IPS-18c (cell line): ENCODE measurements at regions not wholly inside any gene's neighbourhood (a gene's known extent, or its start where the extent isn't known, plus 50 kb on each side); places are given as distances from the start of the nearest gene placed in this dataset.
A peak's percentile ranks its signal among the peaks of the same experiment; 100 is the strongest.
"Not testable (repeated sequence)": the region's sequence is repeated elsewhere in the genome, so short reads cannot be mapped to it uniquely, and the experiment has no call there.

Experiments
- H3K4me3 ChIP-seq: 2 replicates; pipeline ENCODE4 v1.7.0; 2013; ENCODE audit warnings: low read depth, mild to moderate bottlenecking, low read length, moderate library complexity; ENCODE audit not compliant: insufficient read depth
- H3K9me3 ChIP-seq: one replicate; pipeline ENCODE4 v1.6.1; 2013; ENCODE audit warnings: mild to moderate bottlenecking, low read length, moderate library complexity; ENCODE audit not compliant: control insufficient read depth, insufficient read depth

GRCh38 chr14:82642425-82642824, 1108.8 kb upstream of the SEL1L start:
- peak overlapping the region; percentile 47; the same call in 1 of the 2 replicates for H3K4me3 ChIP-seq
- H3K9me3 ChIP-seq = no peaks in the 10 kb centered on the region

GRCh38 chr14:82647088-82647810, 1113.6 kb upstream of the SEL1L start:
- H3K4me3 ChIP-seq = no peak overlapping the region
- no peaks in the 10 kb centered on the region for H3K9me3 ChIP-seq

- Histone ChIP-seq H3K9me3 (no peaks in the 10 kb centered on the region), H3K4me3 (no peak overlapping the region)
Measured at GRCh38 chr14:82655770-82656169, 1122.1 kb upstream of the SEL1L start.

GRCh38 chr14:82657186-82657675, 1123.6 kb upstream of the SEL1L start:
- Histone ChIP-seq H3K9me3 (no peaks in the 10 kb centered on the region), H3K4me3 (no peak overlapping the region)

- no peak overlapping the region for H3K4me3 ChIP-seq
- H3K9me3 ChIP-seq = no peaks in the 10 kb centered on the region
Measured at GRCh38 chr14:82661258-82661657, 1127.6 kb upstream of the SEL1L start.

GRCh38 chr14:82667006-82667405, 1133.4 kb upstream of the SEL1L start:
- no peak overlapping the region for H3K4me3 ChIP-seq
- no peaks in the 10 kb centered on the region for H3K9me3 ChIP-seq

GRCh38 chr14:82667501-82667900, 1133.8 kb upstream of the SEL1L start:
- no peaks in the 10 kb centered on the region for H3K9me3 ChIP-seq
- H3K4me3 ChIP-seq = no peak overlapping the region

GRCh38 chr14:82676403-82676802, 1142.8 kb upstream of the SEL1L start:
- Histone ChIP-seq H3K4me3 (no peak overlapping the region), H3K9me3 (no peaks in the 10 kb centered on the region)

- Histone ChIP-seq H3K9me3 (no peaks in the 10 kb centered on the region), H3K4me3 (no peak overlapping the region)
Measured at GRCh38 chr14:82689948-82690347, 1156.3 kb upstream of the SEL1L start.

GRCh38 chr14:82691191-82691590, 1157.5 kb upstream of the SEL1L start:
- H3K9me3 ChIP-seq, H3K4me3 ChIP-seq: not testable (repeated sequence)

- H3K9me3 ChIP-seq = no peaks in the 10 kb centered on the region
- no peak overlapping the region for H3K4me3 ChIP-seq
Measured at GRCh38 chr14:82694820-82695219, 1161.2 kb upstream of the SEL1L start.

- Histone ChIP-seq H3K4me3 (no peak overlapping the region), H3K9me3 (no peaks in the 10 kb centered on the region)
Measured at GRCh38 chr14:82704218-82704617, 1170.6 kb upstream of the SEL1L start.

- H3K4me3 ChIP-seq = no peak overlapping the region
- H3K9me3 ChIP-seq = no peaks in the 10 kb centered on the region
Measured at GRCh38 chr14:82710267-82710841, 1176.7 kb upstream of the SEL1L start.

GRCh38 chr14:82719617-82720016, 1186.0 kb upstream of the SEL1L start:
- no peaks in the 10 kb centered on the region for H3K9me3 ChIP-seq
- H3K4me3 ChIP-seq = no peak overlapping the region

GRCh38 chr14:82720431-82720830, 1186.8 kb upstream of the SEL1L start:
- Histone ChIP-seq H3K4me3 (no peak overlapping the region), H3K9me3 (no peaks in the 10 kb centered on the region)

GRCh38 chr14:82720946-82721345, 1187.3 kb upstream of the SEL1L start:
- H3K4me3 ChIP-seq = no peak overlapping the region

GRCh38 chr14:82724316-82724715, 1190.7 kb upstream of the SEL1L start:
- H3K9me3 ChIP-seq = no peaks in the 10 kb centered on the region
- no peak overlapping the region for H3K4me3 ChIP-seq

More at GRCh38 chr14:82720946-82721345, 1187.3 kb upstream of the SEL1L start:
- H3K9me3 ChIP-seq = no peaks in the 10 kb centered on the region

GRCh38 chr14:82725213-82725612, 1191.6 kb upstream of the SEL1L start:
- no peak overlapping the region for H3K4me3 ChIP-seq

More at GRCh38 chr14:82725213-82725612, 1191.6 kb upstream of the SEL1L start:
- H3K9me3 ChIP-seq = no peaks in the 10 kb centered on the region
